ENCODE measurements at regions not wholly inside any gene's neighbourhood (a gene's known extent, or its start where the extent isn't known, plus 50 kb on each side); places are given as distances from the start of the nearest gene placed in this dataset.

- Histone ChIP-seq H3K9me3 (ENCODE audit: control insufficient read depth in 4 of 4, insufficient read depth in 3 of 4, low read length in 3 of 4) (no peaks in the 10 kb centered on the region), H3K9ac (ENCODE audit: insufficient read depth in 1 of 2, low read length in 2 of 2) (no peak overlapping the region), H3K27ac (ENCODE audit: low read depth in 1 of 2, low read length in 1 of 2) (no peak overlapping the region), H3K36me3 (ENCODE audit: control insufficient read depth in 4 of 4, insufficient read depth in 4 of 4, low read length in 4 of 4) (no peaks in the 10 kb centered on the region), H3K4me3 (no peak overlapping the region), H3K27me3 (ENCODE audit: control insufficient read depth in 3 of 3, insufficient read depth in 3 of 3, low read length in 2 of 3) (no peaks in the 10 kb centered on the region), H3K4me1 (ENCODE audit: control insufficient read depth in 5 of 5, insufficient read depth in 5 of 5, low read length in 5 of 5) (peaks cover 0 to 3% (median 0%) of the 10 kb centered on the region in 5 donors)
- DNase-seq (no peak), ATAC-seq (ENCODE audit: insufficient read depth, low FRiP score) (no peak)
- TF ChIP-seq CTCF (IDR thresholded peaks at IDR 0.05; ENCODE audit: control extremely low read depth, extremely low read depth): no peak
These were observed 275.6 kb downstream of the TENT5A start for GRCh38 chr6:81476881-81477280.

DNA sequence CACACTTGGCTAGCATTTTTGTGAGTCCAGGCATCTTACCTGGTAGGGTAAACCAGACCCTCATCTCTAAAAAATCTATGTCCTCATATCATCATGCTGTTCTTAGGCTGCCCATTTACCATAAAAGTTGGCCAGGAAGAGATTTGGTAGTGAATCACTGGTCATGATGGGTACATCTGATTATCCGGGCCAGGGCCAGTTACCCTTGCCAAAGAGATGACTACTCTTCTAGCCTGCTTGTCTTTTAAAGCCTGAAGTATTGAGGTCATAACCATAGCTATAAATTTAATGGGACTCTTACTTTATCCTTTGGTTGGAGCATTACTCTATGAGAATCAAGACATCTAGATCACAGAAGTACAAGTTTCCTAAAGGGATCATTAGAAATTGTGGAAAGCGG, 276.8 kb downstream of the TENT5A start:
- Histone ChIP-seq H3K27me3 (ENCODE audit: control insufficient read depth in 3 of 3, insufficient read depth in 3 of 3, low read length in 2 of 3) (no peaks in the 10 kb centered on the region), H3K27ac (ENCODE audit: low read depth in 1 of 2, low read length in 1 of 2) (no peak overlapping the region), H3K9me3 (ENCODE audit: control insufficient read depth in 4 of 4, insufficient read depth in 3 of 4, low read length in 3 of 4) (no peaks in the 10 kb centered on the region), H3K4me3 (no peak overlapping the region), H3K4me1 (ENCODE audit: control insufficient read depth in 5 of 5, insufficient read depth in 5 of 5, low read length in 5 of 5) (peaks cover 0 to 3% (median 0%) of the 10 kb centered on the region in 5 donors), H3K36me3 (ENCODE audit: control insufficient read depth in 4 of 4, insufficient read depth in 4 of 4, low read length in 4 of 4) (no peaks in the 10 kb centered on the region), H3K9ac (ENCODE audit: insufficient read depth in 1 of 2, low read length in 2 of 2) (no peak overlapping the region)
- TF ChIP-seq CTCF (IDR thresholded peaks at IDR 0.05; ENCODE audit: control extremely low read depth, extremely low read depth): no peak
- WGBS, 2 donors: 92 to 94% methylated on average over 2 of the region's 2 CpGs
- ATAC-seq (ENCODE audit: insufficient read depth, low FRiP score) (no peak), DNase-seq (no peak)

- ATAC-seq (ENCODE audit: insufficient read depth, low FRiP score): no peak
- H3K9ac ChIP-seq (ENCODE audit: insufficient read depth in 1 of 2, low read length in 2 of 2): no peak overlapping the region
These were observed 286.6 kb downstream of the TENT5A start for GRCh38 chr6:81465859-81466258.

More at GRCh38 chr6:81465859-81466258, 286.6 kb downstream of the TENT5A start:
- TF ChIP-seq CTCF (IDR thresholded peaks at IDR 0.05; ENCODE audit: control extremely low read depth, extremely low read depth): no peak
- H3K4me3 ChIP-seq: no peak overlapping the region
- DNase-seq: no peak
- H3K36me3 ChIP-seq (ENCODE audit: control insufficient read depth in 4 of 4, insufficient read depth in 4 of 4, low read length in 4 of 4): no peaks in the 10 kb centered on the region
- no peaks in the 10 kb centered on the region for H3K9me3 ChIP-seq (ENCODE audit: control insufficient read depth in 4 of 4, insufficient read depth in 3 of 4, low read length in 3 of 4)
- H3K27me3 ChIP-seq (ENCODE audit: control insufficient read depth in 3 of 3, insufficient read depth in 3 of 3, low read length in 2 of 3): no peaks in the 10 kb centered on the region
- no peak overlapping the region for H3K27ac ChIP-seq (ENCODE audit: low read depth in 1 of 2, low read length in 1 of 2)
- no peaks in the 10 kb centered on the region for H3K4me1 ChIP-seq (ENCODE audit: control insufficient read depth in 5 of 5, insufficient read depth in 5 of 5, low read length in 5 of 5)

All from lung (tissue), 11 donors.